WI38 (cell line): ENCODE measurements at regions not wholly inside any gene's neighbourhood (a gene's known extent, or its start where the extent isn't known, plus 50 kb on each side); places are given as distances from the start of the nearest gene placed in this dataset.

Experiments used
- H3K4me3 ChIP-seq: 2 replicates; pipeline ENCODE4 v1.5.1; 2011; ENCODE audit warnings: low read depth, mild to moderate bottlenecking, control low read depth, low read length
- CTCF ChIP-seq: IDR thresholded peaks from 2 replicates; pipeline ENCODE4 v1.5.1; 2012; ENCODE audit warnings: low read depth, mild to moderate bottlenecking, control low read depth, low read length

- no peak for TF ChIP-seq CTCF
- no peak overlapping the region for H3K4me3 ChIP-seq
Measured at GRCh38 chr4:171621646-171622045, 191.6 kb upstream of the GALNTL6 start.

GRCh38 chr4:171612907-171613306 lies 200.3 kb upstream of the GALNTL6 start:
- no peak for TF ChIP-seq CTCF

GRCh38 chr4:171602638-171603355 lies 210.4 kb upstream of the GALNTL6 start:
- H3K4me3 ChIP-seq: no peak overlapping the region
- TF ChIP-seq CTCF: no peak

More at GRCh38 chr4:171612907-171613306, 200.3 kb upstream of the GALNTL6 start:
- H3K4me3 ChIP-seq: no peak overlapping the region

- TF ChIP-seq CTCF: no peak
- H3K4me3 ChIP-seq: no peak overlapping the region
Measured at GRCh38 chr4:171601091-171601490, 212.1 kb upstream of the GALNTL6 start.

DNA sequence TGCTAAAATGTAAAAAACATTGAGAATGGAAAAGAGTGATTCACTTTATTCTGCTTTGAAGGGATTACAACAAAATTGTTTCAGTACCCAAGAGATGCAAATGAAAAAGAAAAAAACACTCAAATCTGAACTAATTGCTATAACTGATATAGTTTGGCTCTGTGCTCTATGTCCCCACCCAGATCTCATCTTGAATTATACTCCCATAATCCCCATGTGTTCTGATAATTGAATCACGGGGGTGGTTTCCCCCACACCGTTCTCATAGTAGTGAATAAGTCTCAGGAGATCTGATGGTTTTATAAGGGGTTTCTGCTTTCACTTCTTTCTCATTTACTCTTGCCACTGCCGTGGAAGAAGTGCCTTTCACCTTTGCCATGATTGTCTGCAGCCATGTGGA lies 213.6 kb upstream of the GALNTL6 start:
- no peak for TF ChIP-seq CTCF
- H3K4me3 ChIP-seq: no peak overlapping the region

DNA sequence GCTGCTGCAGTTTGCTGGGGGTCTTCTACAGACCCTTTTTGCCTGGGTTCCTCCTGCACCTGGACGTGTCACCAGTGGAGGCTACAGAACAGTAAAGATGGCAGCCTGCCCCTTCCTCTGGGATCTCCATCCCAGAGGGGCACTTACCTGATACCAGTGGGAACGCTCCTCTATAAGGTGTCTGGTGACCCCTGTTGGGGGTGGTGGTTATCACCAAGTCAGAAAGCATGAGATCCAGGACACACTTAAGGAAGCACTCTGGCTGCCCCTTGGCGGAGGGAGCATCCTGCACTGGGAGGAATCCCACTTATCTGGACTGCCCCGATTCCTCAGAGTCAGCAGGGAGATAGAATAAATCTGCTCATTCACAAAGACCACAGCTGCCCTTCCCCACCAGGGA lies 218.9 kb upstream of the GALNTL6 start:
- no peak for TF ChIP-seq CTCF
- H3K4me3 ChIP-seq: no peak overlapping the region

- TF ChIP-seq CTCF: no peak
- no peak overlapping the region for H3K4me3 ChIP-seq
Measured at GRCh38 chr4:171590716-171591115, 222.5 kb upstream of the GALNTL6 start.
